GM18873 (cell line): ENCODE measurements at regions not wholly inside any gene's neighbourhood (a gene's known extent, or its start where the extent isn't known, plus 50 kb on each side); places are given as distances from the start of the nearest gene placed in this dataset.
"Not testable (repeated sequence)": the region's sequence is repeated elsewhere in the genome, so short reads cannot be mapped to it uniquely, and the experiment has no call there.

Experiments
- ATAC-seq: cut with Tn5 transposase; IDR thresholded peaks from one replicate; pipeline ENCODE4 v1.9.1; 2021; ENCODE audit warnings: mild to moderate bottlenecking, moderate library complexity, moderate number of reproducible peaks; ENCODE audit not compliant: unreplicated experiment, low FRiP score

DNA sequence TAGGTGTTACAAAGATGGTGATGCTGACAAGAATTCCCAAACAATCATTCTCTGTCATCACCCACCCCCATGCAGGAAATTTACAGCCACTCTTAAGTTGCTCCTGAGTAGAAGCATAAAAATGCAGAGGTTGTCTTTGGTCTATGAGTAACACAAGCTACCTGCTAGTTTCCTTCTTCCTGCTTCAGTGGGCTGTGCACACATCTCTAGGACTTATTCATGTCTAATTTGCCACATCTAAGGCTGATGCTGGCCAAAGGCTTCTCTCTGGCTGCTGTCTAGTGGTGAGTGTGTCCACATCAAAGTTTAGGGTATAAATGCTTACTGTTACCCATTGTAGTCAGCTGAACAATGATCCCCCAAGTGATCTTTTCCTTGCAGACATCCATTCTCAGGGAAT lies 662.5 kb downstream of the TYW1 start:
- no peak for ATAC-seq

DNA sequence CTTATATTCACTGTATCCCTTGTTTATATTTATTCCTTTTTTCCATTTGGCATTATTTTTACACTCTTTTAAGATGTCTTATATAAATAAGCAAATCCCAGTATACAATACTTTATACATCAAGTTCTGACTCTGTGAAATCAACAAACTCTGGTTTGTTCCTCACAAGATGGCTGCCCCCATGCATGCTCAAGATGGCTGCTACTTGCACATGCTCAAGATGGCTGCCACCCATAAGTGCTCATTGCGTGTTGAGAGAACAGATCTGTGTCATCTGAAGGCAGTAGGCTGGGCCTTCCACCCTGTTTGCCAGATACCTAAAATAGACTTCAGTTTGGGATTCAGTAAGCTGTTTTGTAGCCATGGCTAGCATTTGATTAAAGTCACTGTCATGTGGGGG lies 666.2 kb downstream of the TYW1 start:
- no peak for ATAC-seq

DNA sequence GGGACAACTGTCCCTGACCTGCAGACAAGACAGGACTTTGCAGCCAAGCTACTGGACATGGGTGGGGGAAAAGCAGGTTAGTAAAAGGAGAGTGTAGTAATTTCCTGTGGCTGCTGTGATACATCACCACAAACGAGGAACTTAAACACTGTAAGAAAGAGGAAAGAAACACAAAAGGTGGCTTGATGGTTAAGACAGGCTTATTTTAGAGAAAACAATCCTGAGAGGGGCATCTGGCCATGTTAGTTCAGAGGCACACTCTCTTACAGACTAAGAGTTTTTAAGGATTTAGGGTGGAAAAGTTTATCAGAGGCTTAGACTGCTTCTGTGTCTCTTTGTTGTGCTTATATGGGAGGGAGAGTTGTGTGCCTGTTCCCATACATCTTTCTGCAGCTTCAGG lies 667.0 kb downstream of the TYW1 start:
- ATAC-seq, result no peak

DNA sequence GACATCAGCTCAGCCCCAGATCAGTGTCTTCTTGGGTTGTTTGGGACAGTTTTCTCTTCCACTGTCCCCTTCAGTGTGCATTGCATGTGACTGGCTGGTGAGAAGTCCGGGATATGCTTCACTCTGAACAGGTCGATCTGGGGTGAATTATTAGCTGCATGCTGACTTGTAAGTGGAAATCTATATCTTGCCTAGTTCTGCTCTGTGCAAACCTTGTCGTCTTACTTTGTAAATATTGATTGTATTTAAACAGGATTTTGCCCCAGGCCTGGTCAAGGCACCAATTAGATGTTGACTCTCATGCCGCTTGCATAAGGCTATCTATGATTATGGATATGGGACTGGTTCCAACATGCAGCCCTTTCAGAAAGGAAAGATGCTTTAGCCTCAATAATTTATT lies 669.7 kb downstream of the TYW1 start:
- not testable (repeated sequence) for ATAC-seq

DNA sequence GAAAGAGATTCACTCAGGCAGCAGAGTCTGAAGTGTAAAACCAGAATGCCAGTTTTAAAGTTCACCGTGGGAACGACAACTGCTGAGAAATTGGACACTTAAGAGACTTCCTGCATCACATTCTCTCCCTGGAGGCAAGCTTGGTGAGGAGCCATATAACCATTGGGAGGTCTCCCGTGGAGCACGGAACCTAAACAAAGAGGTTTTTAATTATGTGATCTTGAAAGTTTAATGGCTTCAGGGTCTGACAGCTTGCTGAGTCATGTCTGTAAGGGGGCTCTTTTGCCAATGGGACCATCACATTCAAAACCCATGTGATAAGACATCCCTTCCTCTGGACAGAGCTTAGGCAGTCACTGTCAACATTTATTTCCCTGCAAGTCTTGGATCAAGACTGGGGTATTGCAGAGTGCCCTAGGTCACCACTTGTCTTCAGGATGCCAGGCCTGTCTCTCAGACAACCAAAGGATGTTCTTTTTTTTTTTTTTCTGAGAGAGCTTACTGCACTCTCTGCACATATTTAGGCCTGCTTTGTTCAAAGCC lies 674.4 kb downstream of the TYW1 start:
- no peak for ATAC-seq

DNA sequence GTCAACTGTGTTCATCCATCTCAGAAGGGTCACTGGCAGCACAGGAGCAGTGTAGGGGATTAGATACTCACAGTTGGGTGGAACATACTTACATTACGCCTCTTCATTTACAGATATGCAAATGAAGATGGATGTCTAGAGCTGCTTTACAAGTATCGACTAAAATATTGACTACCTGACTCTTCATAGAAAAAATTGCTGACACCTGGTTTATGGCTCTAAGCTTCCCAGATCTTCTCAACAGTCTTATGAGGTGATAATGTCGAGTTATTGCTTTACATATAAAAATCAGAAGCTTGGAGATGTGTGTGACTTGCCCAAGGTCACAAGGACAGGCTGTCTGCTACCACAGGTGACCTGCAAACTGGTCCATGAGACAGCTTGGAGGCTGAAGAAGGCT lies 677.2 kb downstream of the TYW1 start:
- ATAC-seq, result no peak

DNA sequence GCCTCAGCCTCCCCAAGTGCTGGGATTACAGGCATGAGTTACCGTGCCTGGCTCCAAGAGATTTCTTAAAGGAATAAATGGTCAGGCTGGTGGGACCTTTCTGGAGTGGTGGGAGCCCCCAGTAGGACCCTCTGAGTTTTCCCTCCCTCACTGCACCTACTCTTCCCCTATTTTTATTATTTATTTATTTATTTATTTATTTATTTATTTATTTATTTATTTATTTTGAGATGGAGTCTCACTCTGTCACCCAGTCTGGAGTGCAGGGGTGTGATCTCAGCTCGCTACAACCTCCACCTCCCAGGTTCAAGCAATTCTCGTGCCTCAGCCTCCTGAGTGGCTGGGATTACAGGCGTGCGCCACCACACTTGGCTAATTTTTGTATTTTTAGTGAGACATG lies 678.2 kb downstream of the TYW1 start:
- not testable (repeated sequence) for ATAC-seq

DNA sequence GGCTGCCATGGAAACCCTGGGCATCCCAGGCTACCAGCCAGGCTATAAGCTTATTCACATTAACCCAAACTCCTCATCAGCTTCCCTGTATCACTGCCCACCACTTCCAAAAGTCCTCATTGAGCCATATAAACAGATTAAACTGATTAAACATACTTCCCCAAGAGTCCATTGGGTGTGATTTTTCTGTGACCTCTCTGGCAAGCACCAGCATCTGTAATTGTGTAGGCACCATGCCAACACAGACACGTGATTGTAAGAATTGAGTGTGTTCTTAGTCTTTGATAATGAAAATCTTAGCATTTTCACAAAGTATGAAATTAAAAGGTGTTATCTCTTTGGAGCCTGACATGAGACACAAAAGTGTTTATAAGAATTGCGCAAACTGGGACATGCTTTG lies 679.3 kb downstream of the TYW1 start:
- ATAC-seq, result no peak

DNA sequence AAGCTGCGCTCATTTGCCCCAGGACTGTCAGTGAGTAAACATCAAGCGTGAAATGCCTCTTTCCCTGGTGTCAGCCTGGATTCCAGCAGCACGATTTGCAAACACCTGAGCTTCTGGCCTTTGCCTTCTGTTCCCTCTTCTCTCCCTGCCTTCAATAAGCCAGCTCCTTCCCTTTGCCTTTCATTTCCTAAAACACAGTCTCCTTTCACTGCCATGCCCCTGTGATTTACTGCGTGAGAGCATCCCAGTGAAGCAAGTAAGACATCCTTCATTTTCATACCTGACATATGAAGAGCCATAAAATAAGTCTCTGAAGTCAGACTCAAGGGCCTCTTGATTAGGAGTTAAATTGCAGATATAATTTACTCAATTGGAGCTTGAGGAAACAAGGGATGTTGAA lies 681.8 kb downstream of the TYW1 start:
- no peak for ATAC-seq

DNA sequence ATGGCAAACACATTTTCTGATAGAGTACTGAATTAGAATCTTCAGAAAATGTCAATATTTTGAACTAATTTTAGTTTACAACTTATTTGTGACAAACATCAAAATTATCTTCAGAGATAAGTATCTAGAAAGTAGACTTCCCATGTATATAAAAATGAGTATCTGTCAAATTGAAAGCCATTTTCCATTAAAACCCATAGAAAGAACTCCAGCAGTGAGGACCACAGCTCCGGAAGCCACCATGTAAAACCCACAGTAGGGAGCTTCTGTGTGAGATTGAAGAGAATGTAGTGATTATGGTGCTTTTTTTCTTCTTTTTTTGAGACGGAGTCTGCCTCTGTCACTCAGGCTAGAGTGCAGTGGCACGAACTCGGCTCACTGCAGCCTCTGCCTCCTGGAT lies 687.0 kb downstream of the TYW1 start:
- no peak for ATAC-seq

DNA sequence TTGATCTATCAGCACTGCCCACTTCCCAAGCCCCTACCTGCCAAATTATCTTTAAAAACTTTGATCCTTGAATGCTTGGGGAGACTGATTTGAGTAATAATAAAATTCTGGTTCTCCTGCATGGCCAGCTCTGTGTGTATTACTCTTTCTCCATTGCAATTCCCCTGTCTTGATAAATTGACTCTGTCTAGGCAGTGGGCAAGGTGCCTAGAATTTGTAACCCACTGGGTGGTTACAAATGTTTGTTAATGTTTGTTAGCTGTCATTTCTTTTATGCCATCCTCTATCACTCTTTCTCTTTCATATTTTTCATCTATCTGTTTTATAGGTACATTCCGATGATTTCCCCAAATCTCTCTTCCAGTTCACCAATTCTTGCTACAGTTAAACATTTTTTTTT lies 694.1 kb downstream of the TYW1 start:
- no peak for ATAC-seq

DNA sequence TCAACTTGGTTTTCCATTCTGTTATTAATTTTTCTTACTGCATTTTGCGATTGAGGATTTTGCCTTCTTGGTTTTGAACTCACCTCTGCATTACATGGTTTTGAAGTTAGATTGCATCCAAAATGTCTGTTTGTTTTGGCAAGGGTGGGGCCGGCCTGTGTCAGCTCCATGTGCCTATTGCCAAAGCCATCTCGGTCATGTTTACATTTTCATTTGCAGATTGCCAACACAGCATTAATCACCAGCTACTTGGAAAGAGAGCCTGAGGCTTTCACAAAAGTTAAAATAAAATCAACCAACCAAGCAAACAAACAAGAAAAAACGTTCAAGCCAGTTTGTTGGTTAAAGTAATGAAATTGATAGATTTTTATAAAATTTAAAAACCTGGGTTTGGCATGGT lies 695.8 kb downstream of the TYW1 start:
- no peak for ATAC-seq

DNA sequence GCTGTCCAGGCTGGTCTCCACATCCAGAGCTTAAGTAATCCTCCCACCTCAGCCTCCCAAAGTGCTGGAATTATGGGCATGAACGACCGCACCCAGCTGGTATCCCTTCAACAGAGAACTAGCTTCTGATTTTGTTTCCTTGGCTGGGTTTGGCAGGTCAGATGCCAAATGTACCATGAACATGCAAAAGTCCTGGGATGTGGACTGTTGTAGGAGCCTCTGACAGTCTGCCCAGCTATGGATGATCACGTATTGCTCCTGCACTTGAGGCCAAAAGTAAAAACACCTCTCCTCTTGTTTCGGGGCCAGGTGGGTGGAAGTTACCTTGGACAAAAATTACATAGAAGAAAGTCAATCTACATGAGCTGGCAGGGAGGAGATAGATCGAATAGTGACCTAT lies 699.5 kb downstream of the TYW1 start:
- ATAC-seq, result no peak

DNA sequence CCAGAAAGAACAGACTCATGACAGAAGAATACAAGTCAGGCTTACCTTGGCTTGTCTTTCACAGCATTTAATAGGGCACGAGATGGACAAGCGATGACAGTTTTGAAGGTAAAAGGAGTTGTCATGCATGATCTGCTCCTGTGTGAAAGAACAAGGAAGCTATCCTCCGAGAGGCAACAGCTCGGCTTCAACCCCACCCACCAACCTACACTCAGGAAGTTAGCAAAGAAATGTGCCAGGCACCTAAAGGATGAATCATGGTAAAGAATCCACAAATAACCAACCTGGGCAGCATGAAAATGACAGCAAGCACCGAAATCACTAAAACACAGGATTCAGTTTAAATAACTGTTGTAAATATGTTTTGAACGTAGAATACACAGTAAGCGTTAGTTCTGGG lies 700.2 kb downstream of the TYW1 start:
- no peak for ATAC-seq

DNA sequence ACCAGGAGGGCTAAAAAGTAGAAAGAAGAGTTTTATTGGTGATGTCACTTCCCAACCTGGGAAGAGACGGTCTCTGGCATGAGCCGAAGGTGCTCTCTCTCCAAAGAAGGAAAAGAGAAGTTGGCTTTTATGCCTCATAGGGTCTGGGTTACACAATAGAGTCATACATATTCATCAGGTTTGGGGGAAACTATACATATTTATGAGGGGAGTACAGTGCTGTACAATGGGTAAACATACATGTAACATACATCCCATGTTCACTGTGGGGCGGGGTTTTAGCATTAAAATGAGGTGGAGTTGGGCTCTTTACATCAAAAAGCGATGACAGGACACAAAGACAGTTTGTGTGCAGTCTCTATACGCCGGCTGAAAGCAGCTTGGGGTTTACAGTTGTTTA lies 701.7 kb downstream of the TYW1 start:
- ATAC-seq, result no peak

DNA sequence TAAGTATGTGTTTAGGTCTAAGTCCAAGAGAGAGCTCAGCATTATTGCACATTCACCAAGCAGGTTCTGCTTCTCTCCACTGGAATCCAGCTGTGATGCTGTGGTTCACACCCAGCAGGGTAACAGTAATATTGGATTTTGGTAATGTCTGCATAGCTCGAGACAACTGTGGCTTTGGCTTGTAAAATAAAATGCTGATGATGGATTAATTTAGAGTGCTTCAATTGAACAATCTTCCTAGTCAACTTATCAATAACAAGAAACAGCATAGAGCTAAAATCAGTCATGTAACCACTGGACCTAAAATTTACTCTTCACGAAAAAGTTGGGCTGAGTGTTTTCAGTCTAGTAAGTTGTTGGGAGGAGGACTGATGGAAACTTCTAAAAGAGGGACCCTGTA lies 709.2 kb downstream of the TYW1 start:
- no peak for ATAC-seq

DNA sequence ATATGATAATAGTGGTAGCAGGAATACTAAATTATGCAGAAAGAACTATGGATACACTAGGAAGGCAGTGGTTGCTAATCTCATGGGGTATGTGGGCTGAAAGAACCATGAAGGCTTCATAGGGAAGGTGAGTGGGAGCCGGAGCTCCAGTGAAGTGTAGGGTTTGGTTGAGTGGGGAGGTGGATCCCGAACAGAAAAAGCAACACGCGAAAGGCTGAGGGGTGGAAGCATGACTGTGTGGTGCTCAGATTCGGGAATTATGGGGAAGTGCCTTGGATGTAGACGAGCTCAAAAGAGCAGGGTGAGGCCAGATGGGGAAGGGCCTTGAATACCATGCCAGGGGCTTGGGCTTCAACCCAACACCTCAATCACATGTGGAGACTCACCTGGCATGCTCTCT lies 715.1 kb downstream of the TYW1 start:
- ATAC-seq, result no peak

DNA sequence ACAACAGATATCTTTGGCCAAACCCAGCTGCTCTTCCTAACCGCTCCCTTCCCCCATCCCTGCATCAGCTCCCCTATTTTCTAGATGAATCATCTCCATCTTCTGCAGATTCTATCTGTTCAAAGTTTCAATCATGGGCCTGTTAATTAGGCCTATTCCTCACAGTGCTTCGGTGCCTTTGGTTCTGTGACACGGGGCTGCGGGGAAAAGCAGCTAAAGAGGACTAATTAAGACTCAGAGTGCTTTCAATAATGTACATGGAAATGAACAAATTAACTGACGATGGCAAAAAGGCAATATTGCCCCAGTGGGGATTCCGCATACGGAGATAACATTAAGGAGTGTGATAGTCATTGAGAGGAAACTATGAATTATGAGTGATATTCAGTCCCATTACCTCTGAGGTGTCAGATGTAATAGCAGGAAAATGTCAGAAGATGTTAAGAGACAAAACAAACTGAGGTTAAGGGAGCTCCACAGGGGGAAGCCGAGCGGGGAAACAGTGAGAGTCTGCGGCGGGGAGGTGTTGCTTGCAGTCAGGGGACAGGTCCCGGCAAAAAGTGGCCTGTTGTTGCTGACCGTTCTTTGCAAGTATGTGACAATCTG lies 716.9 kb downstream of the TYW1 start:
- ATAC-seq, result no peak

DNA sequence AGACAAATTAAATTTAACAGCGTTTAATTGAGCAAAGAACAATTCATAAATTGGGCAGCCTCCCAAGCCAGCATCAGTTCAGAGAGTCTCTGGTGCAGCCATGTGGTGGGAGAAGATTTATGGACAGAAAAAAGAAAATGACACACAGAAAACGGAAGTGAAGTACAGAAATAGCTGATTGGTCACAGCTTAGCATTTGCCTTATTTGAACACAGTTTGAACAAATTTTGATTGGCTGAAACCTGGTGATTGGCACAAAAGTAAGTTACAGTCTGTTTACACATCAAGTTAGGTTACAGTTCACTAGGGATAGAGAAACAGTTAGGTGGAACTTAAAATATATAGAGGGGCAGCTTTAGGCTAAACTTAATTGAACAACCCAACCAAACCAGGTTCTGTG lies 720.1 kb downstream of the TYW1 start:
- no peak for ATAC-seq

DNA sequence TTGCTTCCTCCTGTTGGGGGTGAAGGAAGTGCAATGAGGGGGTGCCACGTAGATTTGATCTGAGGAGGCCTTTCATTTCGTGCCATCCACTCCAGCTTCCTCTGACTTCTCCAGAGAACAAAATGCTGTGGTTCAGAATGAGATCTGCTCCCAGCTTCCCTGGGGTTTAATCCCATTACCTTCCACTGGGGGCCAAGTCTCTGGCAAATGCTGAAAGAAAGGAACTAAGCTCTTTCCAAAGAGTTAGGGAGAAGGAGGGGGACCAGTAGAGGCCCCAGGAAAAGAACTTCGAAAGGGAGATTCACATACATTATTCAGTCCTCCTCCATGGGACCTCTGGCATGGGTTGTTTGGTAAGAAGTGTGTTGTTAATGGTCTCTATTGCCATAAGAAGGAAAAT lies 727.0 kb downstream of the TYW1 start:
- no peak for ATAC-seq

DNA sequence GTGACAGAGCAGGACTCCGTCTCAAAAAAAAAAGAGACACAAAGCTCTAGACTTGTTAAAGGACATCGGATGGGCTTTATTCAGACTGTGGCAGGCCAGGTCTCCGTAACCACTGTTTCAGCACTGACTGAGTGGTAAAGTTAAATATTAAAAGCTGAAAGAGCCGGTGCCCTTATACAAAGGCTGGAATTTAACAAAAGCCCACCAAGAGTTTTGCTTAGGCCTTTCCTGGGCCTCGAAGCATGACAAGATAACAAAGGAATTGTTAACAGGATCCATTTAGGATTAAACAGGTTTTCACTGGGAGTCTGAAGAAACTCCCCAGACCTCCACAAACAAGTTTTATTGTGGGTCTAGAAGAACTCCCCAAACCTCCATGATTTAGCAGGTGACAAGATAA lies 727.8 kb downstream of the TYW1 start:
- no peak for ATAC-seq

DNA sequence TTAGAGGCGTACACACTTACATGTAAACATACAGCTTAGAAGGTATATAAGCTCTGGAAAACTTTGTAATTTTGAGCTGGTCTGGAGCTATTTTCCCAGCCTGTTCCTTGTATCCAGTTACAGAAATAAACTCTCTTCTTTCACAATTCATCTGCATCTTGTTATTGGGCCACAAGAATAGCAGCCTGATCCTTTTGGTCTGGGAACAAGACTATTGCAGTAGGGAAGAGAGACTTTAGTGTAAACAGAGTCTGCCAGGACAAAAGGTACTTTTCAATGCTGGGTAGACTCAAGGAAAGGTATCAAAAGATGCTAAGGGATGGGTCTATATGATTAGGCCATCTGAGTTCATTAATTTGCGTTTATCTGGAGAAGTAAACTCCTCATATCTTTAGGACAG lies 728.3 kb downstream of the TYW1 start:
- no peak for ATAC-seq

DNA sequence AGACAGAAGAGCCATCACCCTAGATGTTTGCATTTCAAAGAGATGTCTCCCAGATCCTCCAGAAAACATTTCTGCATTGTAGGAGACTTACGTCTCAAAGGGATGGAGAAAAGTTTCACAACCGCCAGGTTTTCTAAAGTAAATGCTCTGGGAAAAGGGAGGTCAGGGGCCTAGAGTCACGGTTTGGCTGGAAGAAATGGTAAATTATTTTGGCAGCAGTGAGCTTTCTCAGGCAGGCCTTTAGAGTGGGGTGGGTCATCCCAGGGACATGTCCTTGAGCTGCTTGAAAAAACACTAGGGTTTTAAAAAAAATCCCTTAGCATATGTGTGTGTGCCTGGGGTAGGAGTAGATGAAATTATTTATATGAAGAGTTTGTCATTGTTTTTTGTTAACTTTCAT lies 728.8 kb downstream of the TYW1 start:
- ATAC-seq, result no peak
